Keratinocyte (primary cell): ENCODE measurements at regions not wholly inside any gene's neighbourhood (a gene's known extent, or its start where the extent isn't known, plus 50 kb on each side); places are given as distances from the start of the nearest gene placed in this dataset.

Experiments
- DNase-seq: peaks from one replicate; pipeline ENCODE4 v3.0.0-alpha.2; 2011; ENCODE audit warnings: low read depth, missing footprints, low spot score
- FAIRE-seq: peaks from 2 replicates; lab custom pipeline; 2011; peaks lifted over from hg19 to GRCh38; lab: Jason Lieb, UNC
- H2AFZ ChIP-seq: 2 replicates; pipeline ENCODE4 v1.6.0; 2012; ENCODE audit warnings: low read length, control low read depth, inconsistent platforms; ENCODE audit not compliant: control insufficient read depth
- H3K27ac ChIP-seq: 2 replicates; pipeline ENCODE4 v1.5.1; 2011; ENCODE audit warnings: low read length; ENCODE audit not compliant: control insufficient read depth, insufficient read depth
- H3K27me3 ChIP-seq: 3 replicates; pipeline ENCODE4 v1.6.0; 2011; ENCODE audit warnings: low read length; ENCODE audit not compliant: control insufficient read depth, insufficient read depth; ENCODE audit errors: extremely low read depth
- H3K36me3 ChIP-seq, 2 experiments: 2 replicates in 1 of 2; 3 replicates in 1 of 2; pipeline ENCODE4 v1.5.1; 2011; ENCODE audit warnings: low read length in 2 of 2, mild to moderate bottlenecking in 1 of 2; ENCODE audit not compliant: control insufficient read depth in 2 of 2, insufficient read depth in 2 of 2; ENCODE audit errors: extremely low read depth in 1 of 2
- H3K4me1 ChIP-seq: 3 replicates; pipeline ENCODE4 v1.5.1; 2011; ENCODE audit warnings: low read length; ENCODE audit not compliant: control insufficient read depth, insufficient read depth; ENCODE audit errors: extremely low read depth
- H3K4me2 ChIP-seq: 3 replicates; pipeline ENCODE4 v1.6.0; 2011; ENCODE audit warnings: low read depth, low read length; ENCODE audit not compliant: control insufficient read depth, insufficient read depth; ENCODE audit errors: extremely low read depth
- H3K4me3 ChIP-seq, 3 experiments: fragments of 200-600 bp in 1 of 3; sonication (generic) in 1 of 3; 2 replicates in 2 of 3; 3 replicates in 1 of 3; pipeline ENCODE4 v1.5.1; 2011 to 2016; ENCODE audit warnings: low read length in 3 of 3, mild to moderate bottlenecking in 3 of 3, control low read depth in 2 of 3, inconsistent platforms in 1 of 3, low read depth in 1 of 3, mixed read lengths in 1 of 3, mixed run types in 1 of 3, moderate library complexity in 1 of 3; ENCODE audit not compliant: control insufficient read depth in 2 of 3, insufficient read depth in 2 of 3; ENCODE audit errors: extremely low read depth in 1 of 3
- H3K79me2 ChIP-seq: 2 replicates; pipeline ENCODE4 v1.6.0; 2012; ENCODE audit warnings: low read length; ENCODE audit not compliant: control insufficient read depth, insufficient read depth
- H3K9ac ChIP-seq: 3 replicates; pipeline ENCODE4 v1.6.0; 2011; ENCODE audit warnings: low read length; ENCODE audit not compliant: control insufficient read depth, insufficient read depth; ENCODE audit errors: extremely low read depth
- H3K9me1 ChIP-seq: 3 replicates; pipeline ENCODE4 v1.6.0; 2011; ENCODE audit warnings: low read length; ENCODE audit not compliant: control insufficient read depth, insufficient read depth; ENCODE audit errors: extremely low read depth
- H3K9me3 ChIP-seq: 2 replicates; pipeline ENCODE4 v1.5.1; 2012; ENCODE audit warnings: low read depth, low read length; ENCODE audit not compliant: control insufficient read depth
- H4K20me1 ChIP-seq: 3 replicates; pipeline ENCODE4 v1.6.0; 2011; ENCODE audit warnings: low read length; ENCODE audit not compliant: control insufficient read depth, insufficient read depth; ENCODE audit errors: extremely low read depth
- CTCF ChIP-seq, 3 experiments: IDR thresholded peaks in 1 of 3; conservative IDR thresholded peaks in 1 of 3; optimal IDR thresholded peaks in 1 of 3; 2 replicates in 2 of 3; 3 replicates in 1 of 3; pipeline versions ENCODE3 to v1.5.1; 2011; ENCODE audit warnings: low read length in 3 of 3, mild to moderate bottlenecking in 3 of 3, moderate library complexity in 2 of 3, control low read depth in 1 of 3, inconsistent platforms in 1 of 3; ENCODE audit not compliant: insufficient read depth in 2 of 3; ENCODE audit errors: extremely low read depth in 1 of 3
- EZH2 ChIP-seq: IDR thresholded peaks from one replicate; pipeline ENCODE4 v1.6.1; 2012; ENCODE audit warnings: inconsistent platforms, mild to moderate bottlenecking, low read length, moderate library complexity
- dilution Hi-C: fragments of 300-500 bp; cut with MboI; formaldehyde crosslinking; loops from one replicate; pipeline ENCODE4 v1.7.0; 2020; ENCODE audit warnings: low sequenced_read_pairs; ENCODE audit not compliant: extremely low pct_ligation_motif_present

GRCh38 chr6:10141746-10142443 is 273.0 kb downstream of the TFAP2A start:
- dilution Hi-C loops, result no loop called here
- H3K9me1 ChIP-seq, result peaks cover 3% of the 10 kb centered on the region
- H3K9me3 ChIP-seq, result peaks cover 2% of the 10 kb centered on the region

GRCh38 chr6:10140824-10141223 is 274.1 kb downstream of the TFAP2A start:
- DNase-seq (no peak), FAIRE-seq (no peak)
- Histone ChIP-seq H3K4me2 (no peak overlapping the region), H3K9me1 (peaks cover 3% of the 10 kb centered on the region), H3K9ac (no peak overlapping the region), H3K36me3 (no peaks in the 10 kb centered on the region), H3K9me3 (peaks cover 2% of the 10 kb centered on the region), H3K4me1 (peaks cover 39% of the 10 kb centered on the region), H2AFZ (no peak overlapping the region), H3K27ac (no peak overlapping the region), H3K27me3 (no peaks in the 10 kb centered on the region), H3K4me3 (no peak overlapping the region), H3K79me2 (no peaks in the 10 kb centered on the region), H4K20me1 (no peaks in the 10 kb centered on the region)
- no peak for TF ChIP-seq EZH2
- no peak for TF ChIP-seq CTCF (optimal IDR thresholded peaks at IDR 0.05 in 1 of 3, IDR thresholded peaks at IDR 0.05 in 1 of 3, conservative IDR thresholded peaks at IDR 0.05 in 1 of 3; ENCODE audit: extremely low read depth in 1 of 3, insufficient read depth in 2 of 3, low read length in 3 of 3)
- dilution Hi-C loops, result no loop called here

More at GRCh38 chr6:10141746-10142443, 273.0 kb downstream of the TFAP2A start:
- H2AFZ ChIP-seq, result no peak overlapping the region
- H4K20me1 ChIP-seq, result no peaks in the 10 kb centered on the region
- DNase-seq (no peak), FAIRE-seq (no peak)
- H3K4me2 ChIP-seq, result no peak overlapping the region
- no peak overlapping the region for H3K4me3 ChIP-seq
- H3K79me2 ChIP-seq, result no peaks in the 10 kb centered on the region
- TF ChIP-seq CTCF (optimal IDR thresholded peaks at IDR 0.05 in 1 of 3, IDR thresholded peaks at IDR 0.05 in 1 of 3, conservative IDR thresholded peaks at IDR 0.05 in 1 of 3; ENCODE audit: extremely low read depth in 1 of 3, insufficient read depth in 2 of 3, low read length in 3 of 3) (no peak), EZH2 (no peak)
- H3K27ac ChIP-seq, result no peak overlapping the region
- no peak overlapping the region for H3K9ac ChIP-seq
- H3K27me3 ChIP-seq, result no peaks in the 10 kb centered on the region
- H3K36me3 ChIP-seq, result no peaks in the 10 kb centered on the region
- H3K4me1 ChIP-seq, result peaks cover 36% of the 10 kb centered on the region
